ENCODE measurements at regions not wholly inside any gene's neighbourhood (a gene's known extent, or its start where the extent isn't known, plus 50 kb on each side); places are given as distances from the start of the nearest gene placed in this dataset.

- TF ChIP-seq, protein P1, sequence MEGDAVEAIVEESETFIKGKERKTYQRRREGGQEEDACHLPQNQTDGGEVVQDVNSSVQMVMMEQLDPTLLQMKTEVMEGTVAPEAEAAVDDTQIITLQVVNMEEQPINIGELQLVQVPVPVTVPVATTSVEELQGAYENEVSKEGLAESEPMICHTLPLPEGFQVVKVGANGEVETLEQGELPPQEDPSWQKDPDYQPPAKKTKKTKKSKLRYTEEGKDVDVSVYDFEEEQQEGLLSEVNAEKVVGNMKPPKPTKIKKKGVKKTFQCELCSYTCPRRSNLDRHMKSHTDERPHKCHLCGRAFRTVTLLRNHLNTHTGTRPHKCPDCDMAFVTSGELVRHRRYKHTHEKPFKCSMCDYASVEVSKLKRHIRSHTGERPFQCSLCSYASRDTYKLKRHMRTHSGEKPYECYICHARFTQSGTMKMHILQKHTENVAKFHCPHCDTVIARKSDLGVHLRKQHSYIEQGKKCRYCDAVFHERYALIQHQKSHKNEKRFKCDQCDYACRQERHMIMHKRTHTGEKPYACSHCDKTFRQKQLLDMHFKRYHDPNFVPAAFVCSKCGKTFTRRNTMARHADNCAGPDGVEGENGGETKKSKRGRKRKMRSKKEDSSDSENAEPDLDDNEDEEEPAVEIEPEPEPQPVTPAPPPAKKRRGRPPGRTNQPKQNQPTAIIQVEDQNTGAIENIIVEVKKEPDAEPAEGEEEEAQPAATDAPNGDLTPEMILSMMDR (IDR thresholded peaks at IDR 0.05): peak; percentile 57 to 83 (median 62)
- TF ChIP-seq POLR2AphosphoS5 (IDR thresholded peaks at IDR 0.05) (no peak), POLR2A (IDR thresholded peaks at IDR 0.05) (no peak), EP300 (IDR thresholded peaks at IDR 0.05) (no peak)
- ATAC-seq: peak; percentile 62
- Histone ChIP-seq H3K27ac (no peak overlapping the region), H3K9me3 (no peaks in the 10 kb centered on the region), H3K4me3 (no peak overlapping the region), H3K27me3 (no peaks in the 10 kb centered on the region), H3K4me1 (no peaks in the 10 kb centered on the region), H3K36me3 (no peaks in the 10 kb centered on the region)
- 30 to 35% methylated on average over 4 of the region's 4 CpGs for WGBS, 2 donors (ENCODE audit: low coverage in 1 of 2)
Measured at GRCh38 chr18:50507120-50507590, 52.7 kb upstream of the MAPK4 start.

- Histone ChIP-seq H3K27me3 (no peaks in the 10 kb centered on the region), H3K4me3 (no peak overlapping the region), H3K9me3 (no peaks in the 10 kb centered on the region), H3K27ac (no peak overlapping the region), H3K4me1 (no peaks in the 10 kb centered on the region), H3K36me3 (no peaks in the 10 kb centered on the region)
- no peak for ATAC-seq
- TF ChIP-seq, protein P1 (IDR thresholded peaks at IDR 0.05): no peak
- TF ChIP-seq EP300 (IDR thresholded peaks at IDR 0.05): no peak
- WGBS, 2 donors (ENCODE audit: low coverage in 1 of 2): 100% methylated on average over 1 of the region's 1 CpG; no CpG with 5 or more reads in 1 of the 2 donors
Measured at GRCh38 chr18:50508228-50508627, 51.7 kb upstream of the MAPK4 start.

GRCh38 chr18:50509012-50509411, 50.9 kb upstream of the MAPK4 start:
- Histone ChIP-seq H3K27me3 (no peaks in the 10 kb centered on the region), H3K4me1 (no peaks in the 10 kb centered on the region), H3K9me3 (no peaks in the 10 kb centered on the region), H3K36me3 (no peaks in the 10 kb centered on the region), H3K27ac (no peak overlapping the region), H3K4me3 (no peak overlapping the region)
- 77 to 80% methylated on average over 3 to 4 of the region's 4 CpGs for WGBS, 2 donors (ENCODE audit: low coverage in 1 of 2)
- TF ChIP-seq POLR2A (IDR thresholded peaks at IDR 0.05) (no peak), POLR2AphosphoS5 (IDR thresholded peaks at IDR 0.05) (no peak), EP300 (IDR thresholded peaks at IDR 0.05) (no peak)
- TF ChIP-seq, protein P1 (IDR thresholded peaks at IDR 0.05): no peak
- no peak for ATAC-seq
